ENCODE measurements at regions not wholly inside any gene's neighbourhood (a gene's known extent, or its start where the extent isn't known, plus 50 kb on each side); places are given as distances from the start of the nearest gene placed in this dataset.

DNA sequence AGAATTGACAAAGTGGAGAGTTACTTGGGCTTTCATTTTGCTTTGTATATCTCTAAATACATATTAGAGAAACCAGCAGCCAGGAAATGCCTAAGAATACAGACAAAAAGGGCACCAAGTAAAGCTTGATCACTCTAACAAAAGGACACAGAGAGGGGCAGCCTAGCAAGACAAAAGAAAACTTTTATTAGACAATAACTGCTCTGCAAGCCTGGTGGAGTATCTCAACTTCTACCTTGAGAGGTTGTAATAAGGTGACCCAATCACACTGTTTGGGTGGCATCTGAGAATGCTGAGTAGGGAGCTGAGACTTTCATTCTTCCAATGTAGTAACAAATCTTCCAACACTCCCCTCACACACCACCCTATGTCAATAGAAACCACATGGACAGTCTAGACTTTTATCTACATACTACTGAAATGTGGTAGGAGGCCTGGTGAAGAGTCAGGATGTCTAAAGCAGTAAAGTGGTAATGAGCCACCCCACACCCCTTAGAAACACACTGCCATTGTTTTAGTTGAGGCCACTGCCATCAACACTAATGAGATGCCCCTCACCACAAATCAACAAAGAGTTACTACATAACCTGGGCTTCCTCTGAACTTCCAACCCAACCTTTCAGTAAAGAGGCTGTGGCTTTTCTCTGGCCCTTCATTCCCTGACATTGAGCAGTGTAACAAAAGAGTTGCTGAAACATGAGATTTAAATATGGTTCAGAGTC is 726.7 kb upstream of the POU3F3 start:
- Histone ChIP-seq H3F3A (ENCODE audit: insufficient read depth, low read length) (no peaks in the 10 kb centered on the region), H4K20me1 (ENCODE audit: insufficient read depth, low read length) (no peaks in the 10 kb centered on the region), H3K4me2 (ENCODE audit: low read depth, low read length) (no peak overlapping the region)

DNA sequence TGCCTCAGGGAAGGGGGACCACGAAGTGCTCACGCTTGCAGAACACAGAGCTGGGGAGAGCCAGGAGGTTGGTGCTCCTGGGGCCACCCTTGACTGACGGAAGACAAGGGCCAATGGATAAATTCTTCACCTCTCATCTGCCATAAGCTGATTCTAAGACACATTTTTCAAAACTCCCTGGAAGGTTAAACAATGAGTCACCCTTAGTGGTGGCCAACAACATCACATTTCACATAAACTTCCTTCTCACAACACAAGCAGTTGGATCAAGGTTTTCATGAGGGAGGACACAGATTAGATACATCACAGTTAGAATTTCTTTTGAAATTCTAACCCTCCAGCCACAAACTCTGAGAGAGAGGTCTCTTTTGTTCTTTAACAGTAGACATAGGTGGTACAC is 713.6 kb upstream of the POU3F3 start:
- Histone ChIP-seq H2AFZ (ENCODE audit: low read length) (no peak overlapping the region), H3F3A (ENCODE audit: insufficient read depth, low read length) (no peaks in the 10 kb centered on the region), H3K9ac (ENCODE audit: low read length) (no peak overlapping the region), H3K4me1 (ENCODE audit: low read length) (no peaks in the 10 kb centered on the region), H3K4me2 (ENCODE audit: low read depth, low read length) (no peak overlapping the region), H3K27ac (ENCODE audit: low read length) (no peak overlapping the region), H3K4me3 (ENCODE audit: low read length) (no peak overlapping the region), H3K9me2 (replicated peaks; ENCODE audit: insufficient read depth, low read length) (no peaks in the 10 kb centered on the region), H3K27me3 (replicated peaks; ENCODE audit: insufficient read depth, low read length) (no peaks in the 10 kb centered on the region), H3K9me3 (replicated peaks; ENCODE audit: insufficient read depth, low read length) (no peaks in the 10 kb centered on the region), H3K79me2 (ENCODE audit: low read length) (no peaks in the 10 kb centered on the region), H3K36me3 (replicated peaks; ENCODE audit: insufficient read depth, low read length) (no peaks in the 10 kb centered on the region), H4K20me1 (ENCODE audit: insufficient read depth, low read length) (no peaks in the 10 kb centered on the region)
- TF ChIP-seq EZH2phosphoT487 (IDR thresholded peaks at IDR 0.05; ENCODE audit: low read length), result no peak
- TF ChIP-seq, protein P1, sequence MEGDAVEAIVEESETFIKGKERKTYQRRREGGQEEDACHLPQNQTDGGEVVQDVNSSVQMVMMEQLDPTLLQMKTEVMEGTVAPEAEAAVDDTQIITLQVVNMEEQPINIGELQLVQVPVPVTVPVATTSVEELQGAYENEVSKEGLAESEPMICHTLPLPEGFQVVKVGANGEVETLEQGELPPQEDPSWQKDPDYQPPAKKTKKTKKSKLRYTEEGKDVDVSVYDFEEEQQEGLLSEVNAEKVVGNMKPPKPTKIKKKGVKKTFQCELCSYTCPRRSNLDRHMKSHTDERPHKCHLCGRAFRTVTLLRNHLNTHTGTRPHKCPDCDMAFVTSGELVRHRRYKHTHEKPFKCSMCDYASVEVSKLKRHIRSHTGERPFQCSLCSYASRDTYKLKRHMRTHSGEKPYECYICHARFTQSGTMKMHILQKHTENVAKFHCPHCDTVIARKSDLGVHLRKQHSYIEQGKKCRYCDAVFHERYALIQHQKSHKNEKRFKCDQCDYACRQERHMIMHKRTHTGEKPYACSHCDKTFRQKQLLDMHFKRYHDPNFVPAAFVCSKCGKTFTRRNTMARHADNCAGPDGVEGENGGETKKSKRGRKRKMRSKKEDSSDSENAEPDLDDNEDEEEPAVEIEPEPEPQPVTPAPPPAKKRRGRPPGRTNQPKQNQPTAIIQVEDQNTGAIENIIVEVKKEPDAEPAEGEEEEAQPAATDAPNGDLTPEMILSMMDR (IDR thresholded peaks at IDR 0.05; ENCODE audit: low read length), result no peak
- TF ChIP-seq EZH2 (optimal IDR thresholded peaks at IDR 0.05; ENCODE audit: low read depth, low read length), result no peak
- no peak for DNase-seq

More for the DNA sequence above, 726.7 kb upstream of the POU3F3 start:
- H3K4me1 ChIP-seq (ENCODE audit: low read length), result no peaks in the 10 kb centered on the region
- DNase-seq, result no peak
- H3K27ac ChIP-seq (ENCODE audit: low read length), result no peak overlapping the region
- no peaks in the 10 kb centered on the region for H3K27me3 ChIP-seq (replicated peaks; ENCODE audit: insufficient read depth, low read length)
- no peaks in the 10 kb centered on the region; the same call in 1 of the 2 replicates for H3K9me3 ChIP-seq (replicated peaks; ENCODE audit: insufficient read depth, low read length)
- TF ChIP-seq EZH2phosphoT487 (IDR thresholded peaks at IDR 0.05; ENCODE audit: low read length), result no peak
- TF ChIP-seq EZH2 (optimal IDR thresholded peaks at IDR 0.05; ENCODE audit: low read depth, low read length), result no peak
- TF ChIP-seq, protein P1 (IDR thresholded peaks at IDR 0.05; ENCODE audit: low read length), result no peak
- H3K79me2 ChIP-seq (ENCODE audit: low read length), result no peaks in the 10 kb centered on the region
- no peak overlapping the region for H2AFZ ChIP-seq (ENCODE audit: low read length)
- no peaks in the 10 kb centered on the region for H3K9me2 ChIP-seq (replicated peaks; ENCODE audit: insufficient read depth, low read length)
- H3K4me3 ChIP-seq (ENCODE audit: low read length), result no peak overlapping the region
- no peak overlapping the region for H3K9ac ChIP-seq (ENCODE audit: low read length)
- no peaks in the 10 kb centered on the region for H3K36me3 ChIP-seq (replicated peaks; ENCODE audit: insufficient read depth, low read length)

DNA sequence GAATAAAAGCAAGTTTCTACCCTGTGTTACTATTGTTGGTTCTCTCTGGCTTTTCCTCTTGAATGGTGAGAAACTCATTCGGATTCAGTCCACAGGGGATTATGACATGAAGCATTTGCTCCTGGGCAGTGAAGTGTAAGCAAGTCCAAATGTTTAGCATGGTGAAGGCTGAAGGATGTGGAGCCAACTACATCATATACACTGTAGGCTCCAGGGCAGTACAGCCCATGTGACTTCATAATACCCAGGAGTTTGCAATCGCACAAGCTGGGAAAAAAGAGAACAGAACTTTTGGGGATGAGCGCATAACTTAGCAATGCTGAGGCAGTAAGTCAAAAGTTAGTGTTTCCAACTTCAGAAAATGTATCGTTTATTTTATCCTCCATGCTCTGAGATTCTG is 695.7 kb upstream of the POU3F3 start:
- Histone ChIP-seq H4K20me1 (ENCODE audit: insufficient read depth, low read length) (no peaks in the 10 kb centered on the region), H3K4me2 (ENCODE audit: low read depth, low read length) (no peak overlapping the region), H3K4me1 (ENCODE audit: low read length) (no peaks in the 10 kb centered on the region), H3K9me2 (replicated peaks; ENCODE audit: insufficient read depth, low read length) (no peaks in the 10 kb centered on the region), H3K36me3 (replicated peaks; ENCODE audit: insufficient read depth, low read length) (no peaks in the 10 kb centered on the region), H3K27me3 (replicated peaks; ENCODE audit: insufficient read depth, low read length) (no peaks in the 10 kb centered on the region), H2AFZ (ENCODE audit: low read length) (no peak overlapping the region), H3K9me3 (replicated peaks; ENCODE audit: insufficient read depth, low read length) (no peaks in the 10 kb centered on the region), H3K9ac (ENCODE audit: low read length) (no peak overlapping the region), H3K27ac (ENCODE audit: low read length) (no peak overlapping the region), H3K4me3 (ENCODE audit: low read length) (no peak overlapping the region), H3K79me2 (ENCODE audit: low read length) (no peaks in the 10 kb centered on the region), H3F3A (ENCODE audit: insufficient read depth, low read length) (no peaks in the 10 kb centered on the region)
- TF ChIP-seq EZH2 (optimal IDR thresholded peaks at IDR 0.05; ENCODE audit: low read depth, low read length) (no peak), EZH2phosphoT487 (IDR thresholded peaks at IDR 0.05; ENCODE audit: low read length) (no peak)
- TF ChIP-seq, protein P1 (IDR thresholded peaks at IDR 0.05; ENCODE audit: low read length), result no peak
- no peak for DNase-seq

Data from MM.1S (cell line).